Endothelial cell of umbilical vein (primary cell): ENCODE measurements at regions not wholly inside any gene's neighbourhood (a gene's known extent, or its start where the extent isn't known, plus 50 kb on each side); places are given as distances from the start of the nearest gene placed in this dataset.

Source experiments
- BruUV-seq: library from RNA; stranded (reverse); fragments of 400-500 nt; replicated peaks from 2 replicates; lab custom pipeline; 2021; lab: Mats Ljungman, UMichigan
- CTCF ChIA-PET: fragments of 300-600, 350-600 bp; sonication (Branson Sonifier 250); formaldehyde crosslinking; loops from one replicate; lab custom pipeline; 2021; ENCODE audit warnings: antibody characterized with exemption, inconsistent platforms; lab: Charles Lee
- POLR2A ChIA-PET: fragments of 300-600, 350-600 bp; sonication (Branson Sonifier 250); formaldehyde crosslinking; loops from one replicate; lab custom pipeline; 2021; ENCODE audit warnings: antibody characterized with exemption, inconsistent platforms; lab: Charles Lee
- DNase-seq: peaks from one replicate; pipeline ENCODE4 v3.0.0-alpha.2; 2011; ENCODE audit warnings: low read depth, low spot score
- FAIRE-seq: peaks from 2 replicates; lab custom pipeline; 2011; peaks lifted over from hg19 to GRCh38; lab: Jason Lieb, UNC
- H2AFZ ChIP-seq: 2 replicates; pipeline ENCODE4 v1.6.0; 2012; ENCODE audit warnings: low read depth, low read length, control low read depth, inconsistent platforms
- H3K27ac ChIP-seq: 2 replicates; pipeline ENCODE4 v1.5.1; 2011; ENCODE audit warnings: low read depth, mild to moderate bottlenecking, control low read depth, low read length, moderate library complexity; ENCODE audit not compliant: insufficient read depth
- H3K27me3 ChIP-seq, 2 experiments: 2 replicates each; pipeline versions ENCODE4 v1.6.0 to v1.6.1; 2011; ENCODE audit warnings: low read length in 2 of 2, mixed read lengths in 1 of 2; ENCODE audit not compliant: control insufficient read depth in 2 of 2, insufficient read depth in 2 of 2
- H3K36me3 ChIP-seq, 2 experiments: 2 replicates in 1 of 2; 3 replicates in 1 of 2; pipeline ENCODE4 v1.5.1; 2011; ENCODE audit warnings: low read length in 2 of 2, mild to moderate bottlenecking in 1 of 2, moderate library complexity in 1 of 2; ENCODE audit not compliant: control insufficient read depth in 2 of 2, insufficient read depth in 2 of 2; ENCODE audit errors: extremely low read depth in 1 of 2
- H3K4me1 ChIP-seq: 3 replicates; pipeline ENCODE4 v1.5.1; 2011; ENCODE audit warnings: mild to moderate bottlenecking, low read length; ENCODE audit not compliant: control insufficient read depth, insufficient read depth; ENCODE audit errors: extremely low read depth
- H3K4me2 ChIP-seq: 2 replicates; pipeline ENCODE4 v1.6.1; 2011; ENCODE audit warnings: low read length, control low read depth, mixed read lengths; ENCODE audit not compliant: insufficient read depth
- H3K4me3 ChIP-seq, 3 experiments: fragments of 200-600 bp in 1 of 3; sonication (generic), shearing (Covaris generic) in 1 of 3; replicated peaks in 1 of 3; 2 replicates each; pipeline ENCODE4 v1.5.1; 2011 to 2016; ENCODE audit warnings: control low read depth in 3 of 3, low read length in 3 of 3, mild to moderate bottlenecking in 2 of 3, inconsistent platforms in 1 of 3, low read depth in 1 of 3, moderate library complexity in 1 of 3; ENCODE audit not compliant: insufficient read depth in 1 of 3
- H3K79me2 ChIP-seq: 2 replicates; pipeline ENCODE4 v1.6.0; 2012; ENCODE audit warnings: low read length, inconsistent platforms; ENCODE audit not compliant: control insufficient read depth, insufficient read depth
- H3K9ac ChIP-seq: replicated peaks from 2 replicates; pipeline ENCODE3; 2011; ENCODE audit warnings: low read length, control low read depth; ENCODE audit not compliant: insufficient read depth; ENCODE audit errors: extremely low read depth
- H3K9me1 ChIP-seq: replicated peaks from 3 replicates; pipeline ENCODE4 v1.6.0; 2011; ENCODE audit warnings: mild to moderate bottlenecking, low read length; ENCODE audit not compliant: control insufficient read depth, insufficient read depth; ENCODE audit errors: extremely low read depth
- H3K9me3 ChIP-seq: replicated peaks from 2 replicates; pipeline ENCODE4 v1.5.1; 2012; ENCODE audit warnings: low read length, inconsistent platforms; ENCODE audit not compliant: control insufficient read depth, insufficient read depth
- H4K20me1 ChIP-seq: replicated peaks from 2 replicates; pipeline ENCODE3; 2011; ENCODE audit warnings: mild to moderate bottlenecking, low read length; ENCODE audit not compliant: control insufficient read depth, insufficient read depth; ENCODE audit errors: extremely low read depth
- CTCF ChIP-seq, 2 donors: IDR thresholded peaks; 1 replicate in 1 of 2; 2 replicates in 1 of 2; pipeline ENCODE4 v1.5.1; 2011; ENCODE audit warnings: low read length in 2 of 2, mild to moderate bottlenecking in 2 of 2, moderate library complexity in 2 of 2, control low read depth in 1 of 2, inconsistent platforms in 1 of 2, low read depth in 1 of 2; ENCODE audit not compliant: insufficient read depth in 1 of 2; ENCODE audit errors: extremely low read depth in 1 of 2
- EZH2 ChIP-seq: IDR thresholded peaks from 2 replicates; pipeline ENCODE4 v1.6.1; 2012; ENCODE audit warnings: borderline replicate concordance, low read depth, mild to moderate bottlenecking, moderate library complexity, low read length, inconsistent platforms; ENCODE audit not compliant: severe bottlenecking
- FOS ChIP-seq: IDR thresholded peaks from 2 replicates; pipeline ENCODE4 v1.6.1; 2011; ENCODE audit warnings: mild to moderate bottlenecking, low read length, moderate library complexity, borderline replicate concordance; ENCODE audit not compliant: insufficient read depth
- GATA2 ChIP-seq: IDR thresholded peaks from 2 replicates; pipeline ENCODE4 v1.7.0; 2011; ENCODE audit warnings: low read depth, mild to moderate bottlenecking, moderate library complexity, mixed read lengths, low read length; ENCODE audit not compliant: insufficient read length, insufficient read depth
- JUN ChIP-seq: IDR thresholded peaks from 2 replicates; pipeline ENCODE4 v1.6.1; 2011; ENCODE audit warnings: borderline replicate concordance, low read depth; ENCODE audit not compliant: insufficient read length, insufficient read depth
- MAX ChIP-seq: IDR thresholded peaks from 2 replicates; pipeline ENCODE4 v1.6.1; 2011; ENCODE audit not compliant: insufficient read depth, insufficient read length
- MYC ChIP-seq: IDR thresholded peaks from one replicate; pipeline ENCODE4 v1.6.1; 2011; ENCODE audit warnings: mild to moderate bottlenecking, low read depth, low read length
- POLR2A ChIP-seq: IDR thresholded peaks from 2 replicates; pipeline ENCODE4 v1.6.1; 2012; ENCODE audit warnings: low read depth, mild to moderate bottlenecking, control low read depth, low read length
- POLR2AphosphoS5 ChIP-seq: IDR thresholded peaks from 2 replicates; pipeline ENCODE4 v1.6.1; 2012; ENCODE audit warnings: low read depth, mild to moderate bottlenecking, control low read depth, low read length, moderate library complexity; ENCODE audit not compliant: insufficient read depth
- dilution Hi-C: fragments of 300-500 bp; cut with MboI; formaldehyde crosslinking; loops from one replicate; pipeline ENCODE4 v1.15.0; 2019; ENCODE audit warnings: low sequenced_read_pairs; ENCODE audit not compliant: extremely low pct_ligation_motif_present
- intact Hi-C: fragments of 100-400 bp; cut with micrococcal nuclease; formaldehyde crosslinking; loops from one replicate; pipeline ENCODE4 v1.10.0; 2022

- H3K36me3 ChIP-seq: no peaks in the 10 kb centered on the region
- no TSS peak for BruUV-seq
- ChIA-PET CTCF (no interaction called here), POLR2A (no interaction called here)
- no peak overlapping the region for H3K27ac ChIP-seq
- no peaks in the 10 kb centered on the region for H3K9me3 ChIP-seq
- no peaks in the 10 kb centered on the region for H4K20me1 ChIP-seq
- H3K4me2 ChIP-seq: no peak overlapping the region
- H3K27me3 ChIP-seq: no peaks in the 10 kb centered on the region
- H3K79me2 ChIP-seq: no peaks in the 10 kb centered on the region
- intact Hi-C loops (no loop called here), dilution Hi-C loops (no loop called here)
- no peaks in the 10 kb centered on the region for H3K9me1 ChIP-seq
- DNase-seq (no peak), FAIRE-seq (no peak)
- TF ChIP-seq POLR2AphosphoS5: no peak
- no peak for TF ChIP-seq CTCF (IDR thresholded peaks at IDR 0.05; ENCODE audit: extremely low read depth in 1 of 2, insufficient read depth in 1 of 2, low read depth in 1 of 2, low read length in 2 of 2)
- TF ChIP-seq GATA2: no peak
- TF ChIP-seq FOS: no peak
- TF ChIP-seq MAX: no peak
- TF ChIP-seq MYC: no peak
- no peak for TF ChIP-seq EZH2
- TF ChIP-seq JUN: no peak
- no peak for TF ChIP-seq POLR2A
- no peak overlapping the region for H3K4me3 ChIP-seq
- no peak overlapping the region for H2AFZ ChIP-seq
- H3K4me1 ChIP-seq: no peaks in the 10 kb centered on the region
- no peak overlapping the region for H3K9ac ChIP-seq
Observed at GRCh38 chr4:14023896-14024295, 396.4 kb upstream of the BOD1L1 start.
